HG02623 (cell line): ENCODE measurements at regions not wholly inside any gene's neighbourhood (a gene's known extent, or its start where the extent isn't known, plus 50 kb on each side); places are given as distances from the start of the nearest gene placed in this dataset.

ENCODE experiments used
- ATAC-seq: cut with Tn5 transposase; IDR thresholded peaks from one replicate; pipeline ENCODE4 v1.9.1; 2021; ENCODE audit warnings: moderate library complexity; ENCODE audit not compliant: unreplicated experiment

DNA sequence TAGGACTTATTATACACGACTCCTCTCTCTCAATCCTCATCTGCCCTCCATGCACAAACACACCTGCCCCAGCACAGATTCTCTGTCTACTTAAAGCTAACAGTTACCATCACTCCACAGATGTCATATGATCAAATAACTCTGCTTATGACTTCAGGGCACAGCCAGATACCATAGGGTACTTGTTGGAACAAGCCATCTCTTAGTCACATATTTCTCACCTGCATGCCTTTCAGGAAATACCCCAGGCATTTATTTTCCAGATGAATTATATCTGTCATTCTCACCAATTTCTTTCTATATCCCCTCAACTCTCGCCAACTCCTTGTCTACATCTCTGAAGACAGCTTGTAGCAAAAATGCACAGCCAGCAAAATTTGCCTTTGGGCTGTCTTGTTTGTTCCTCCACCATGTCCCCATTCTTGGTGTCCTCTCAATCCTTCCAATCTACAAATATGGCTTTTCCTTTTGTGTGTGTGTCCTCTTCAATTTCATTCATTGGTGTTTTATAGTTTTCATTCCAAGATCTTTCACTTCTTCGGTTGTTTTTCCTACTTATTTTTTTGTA lies 353.9 kb upstream of the CAMK1G start:
- no peak for ATAC-seq

DNA sequence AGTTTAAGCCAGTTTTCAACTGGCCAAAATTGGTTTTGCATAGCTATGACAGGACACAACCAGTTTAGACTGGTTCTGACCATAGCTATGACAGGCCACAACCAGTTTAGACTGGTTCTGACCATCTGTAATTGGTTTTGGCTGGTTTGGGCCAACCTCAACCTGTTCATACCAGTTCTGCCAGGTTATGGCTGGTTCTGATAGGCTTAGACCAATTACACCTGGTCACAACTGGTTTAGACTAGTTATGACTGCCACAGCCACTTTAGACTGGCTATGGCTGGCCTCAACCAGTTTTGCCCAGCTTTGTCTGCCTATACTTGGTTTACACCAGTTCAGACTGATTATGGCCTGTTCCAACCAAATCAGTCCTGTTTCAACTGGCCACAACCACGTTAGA lies 353.2 kb upstream of the CAMK1G start:
- no peak for ATAC-seq

DNA sequence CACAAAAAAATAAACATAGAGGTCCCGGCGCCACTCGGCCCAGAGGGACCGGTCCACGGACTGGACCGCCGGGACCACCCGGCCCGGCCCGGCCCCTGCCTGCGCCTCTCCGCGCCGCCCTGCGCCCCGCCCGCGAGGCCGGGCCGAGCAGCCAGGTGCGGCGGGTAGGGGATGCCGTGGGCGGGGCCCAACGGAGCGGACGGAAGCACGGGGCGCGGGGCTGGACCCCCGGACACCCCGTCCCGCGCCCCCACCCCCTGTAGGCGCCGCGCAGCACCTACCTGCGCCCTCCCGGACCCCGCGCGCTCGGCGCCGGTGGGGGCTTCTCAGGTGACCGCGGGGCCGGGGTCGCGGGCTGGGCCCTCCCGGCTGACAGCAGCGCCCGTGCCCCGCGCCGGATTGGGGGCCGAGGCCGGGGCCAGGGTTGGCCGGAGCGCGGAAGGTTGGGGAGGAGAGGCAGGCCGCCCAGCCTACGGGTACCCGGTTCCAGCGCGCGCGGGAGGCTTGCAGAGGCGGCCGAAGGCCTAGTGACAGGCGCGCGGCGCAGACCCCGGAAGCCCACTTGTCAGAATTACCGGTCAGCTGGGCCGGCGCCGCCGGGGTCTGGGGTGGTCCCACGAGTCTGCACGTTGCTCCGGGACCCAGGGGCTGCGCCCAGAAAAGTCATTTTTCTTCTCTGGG lies 351.9 kb upstream of the CAMK1G start:
- ATAC-seq = no peak

DNA sequence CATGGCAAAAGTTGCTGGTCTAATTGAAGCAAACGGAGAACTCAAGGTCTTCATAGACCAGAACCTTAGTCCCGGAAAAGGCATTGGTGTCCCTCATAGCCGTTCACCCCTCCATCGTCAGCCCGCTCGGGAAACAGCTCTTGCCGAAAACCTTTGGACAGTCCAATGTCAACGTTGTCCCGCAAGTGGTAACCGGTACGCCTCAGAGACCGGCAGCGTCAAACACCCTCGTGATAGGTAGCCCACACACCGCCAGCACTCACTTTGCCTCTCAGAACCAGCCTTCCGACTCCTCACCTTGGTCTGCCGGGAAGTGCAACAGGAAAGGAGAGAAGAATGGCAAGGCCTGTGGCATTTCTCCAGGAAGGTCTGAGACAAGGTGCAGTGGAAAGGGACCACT lies 351.3 kb upstream of the CAMK1G start:
- no peak for ATAC-seq

DNA sequence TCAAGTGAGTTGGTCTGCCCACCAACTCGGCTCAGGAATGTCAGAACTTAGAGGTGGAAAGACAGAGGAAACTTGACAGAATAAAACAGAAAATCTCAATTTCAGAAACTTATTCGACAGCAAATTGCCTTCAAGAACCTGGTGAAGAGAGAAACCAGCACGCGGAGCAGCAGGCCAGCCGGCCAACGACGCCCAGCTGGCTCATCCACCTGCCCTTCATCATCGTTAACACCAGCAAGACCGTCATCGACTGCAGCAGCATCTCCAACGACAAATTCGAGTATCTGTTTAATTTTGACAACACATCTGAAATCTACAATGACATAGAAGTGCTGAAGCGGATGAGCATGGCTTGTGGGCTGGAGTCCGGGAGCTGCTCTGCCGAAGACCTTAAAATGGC lies 350.8 kb upstream of the CAMK1G start:
- no peak for ATAC-seq

DNA sequence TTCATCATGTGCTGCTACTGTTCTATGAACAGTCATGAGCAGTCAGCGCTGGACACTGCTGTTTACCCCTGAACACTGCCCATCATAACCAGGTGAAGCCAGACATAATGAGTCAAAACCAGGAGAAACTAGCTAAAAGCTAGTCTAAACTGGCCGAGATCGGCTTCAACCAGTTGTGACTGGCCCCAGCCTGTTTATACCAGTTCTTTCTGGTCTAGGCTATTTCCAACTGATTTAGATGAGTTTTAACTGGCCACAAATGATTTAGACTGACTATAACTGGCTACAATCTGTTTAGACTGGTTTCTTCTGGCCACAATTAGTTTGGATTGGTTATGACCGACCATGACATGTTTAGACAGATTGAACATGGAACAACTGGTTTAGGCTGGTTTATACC lies 348.3 kb upstream of the CAMK1G start:
- ATAC-seq = no peak

DNA sequence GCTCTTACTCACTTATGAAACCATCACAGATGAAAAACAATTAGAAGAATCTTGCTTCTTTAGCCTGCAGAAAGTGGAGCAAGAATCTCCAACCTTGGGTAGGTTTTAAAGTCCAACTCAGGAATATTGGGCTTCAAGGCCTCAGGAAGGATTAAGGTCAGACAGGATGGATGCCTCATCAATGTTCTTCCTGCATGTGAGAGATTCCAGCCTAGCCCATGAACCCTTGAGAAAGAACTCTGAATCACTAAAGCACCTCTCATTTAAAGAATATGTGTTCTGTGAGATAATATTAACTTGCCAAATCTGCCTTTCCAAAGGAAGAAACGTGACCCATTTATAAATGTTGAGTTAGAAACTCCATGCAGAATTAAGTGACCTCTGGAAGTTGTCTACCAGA lies 345.2 kb upstream of the CAMK1G start:
- ATAC-seq = no peak

DNA sequence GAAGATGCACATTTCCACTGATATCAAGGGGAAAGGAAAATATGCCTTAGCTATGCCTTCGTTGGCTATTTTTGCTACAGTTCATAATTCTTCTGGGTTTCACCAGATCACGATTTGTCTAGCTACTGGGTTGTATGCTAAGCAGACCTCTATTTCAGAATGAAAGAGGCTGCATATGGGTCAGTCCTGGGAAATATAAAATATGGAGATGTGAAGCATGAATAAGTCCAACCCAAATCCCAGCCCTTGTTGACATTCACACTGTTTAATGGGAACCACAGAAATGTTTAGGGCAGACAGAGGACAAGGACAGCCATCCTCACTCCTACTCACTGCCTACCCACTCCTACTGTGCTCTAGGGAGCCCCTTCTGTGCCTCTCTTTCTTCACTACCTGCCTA lies 343.2 kb upstream of the CAMK1G start:
- ATAC-seq = no peak

DNA sequence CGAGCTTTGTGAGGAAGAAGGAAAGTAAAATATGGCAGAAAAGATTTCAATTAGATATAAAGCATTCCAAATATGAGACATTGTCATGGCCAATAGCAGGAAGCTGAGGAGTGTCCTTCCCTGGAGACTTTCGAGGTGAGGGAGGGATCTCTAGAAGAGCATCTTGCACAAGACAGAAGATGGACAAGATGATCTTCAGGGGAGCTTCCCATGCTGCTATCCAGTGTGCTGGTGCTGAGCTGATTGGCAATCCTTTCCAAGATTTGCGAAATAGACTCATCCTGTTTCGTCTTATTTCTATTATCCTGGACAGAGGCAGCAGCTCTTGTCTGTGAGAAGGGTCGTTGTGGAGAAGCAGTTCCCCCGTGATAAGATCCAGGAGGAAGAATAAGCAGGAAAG lies 342.0 kb upstream of the CAMK1G start:
- no peak for ATAC-seq

DNA sequence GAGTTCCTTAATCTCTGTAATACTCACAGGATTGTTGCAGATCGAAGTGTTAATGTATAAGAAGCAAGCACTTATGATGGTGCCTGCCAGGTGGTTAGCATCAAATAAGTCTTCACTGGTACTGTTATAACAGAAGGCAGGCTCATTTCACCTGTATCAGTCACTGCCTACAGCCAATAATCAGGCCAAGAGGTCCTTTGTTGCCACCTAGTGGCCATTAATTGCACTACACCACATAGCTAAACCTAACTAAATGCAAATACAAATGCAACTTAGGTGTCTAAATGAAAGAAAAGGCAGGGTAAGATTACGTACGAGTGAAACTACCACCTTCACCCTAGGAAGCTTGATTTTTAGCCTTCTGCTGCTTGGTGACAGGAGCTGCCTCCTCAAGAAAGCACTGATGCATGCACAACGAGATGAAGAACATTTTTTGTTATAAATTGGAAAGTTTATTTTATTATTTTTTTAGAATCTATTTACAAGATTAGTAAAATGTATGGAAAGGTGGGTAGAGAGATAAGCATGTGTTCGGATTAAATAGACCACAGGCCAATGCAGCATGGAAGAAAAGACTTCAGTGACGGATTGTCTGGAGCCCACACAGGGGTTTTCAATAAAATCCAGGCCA lies 334.8 kb upstream of the CAMK1G start:
- ATAC-seq = peak; percentile 64

DNA sequence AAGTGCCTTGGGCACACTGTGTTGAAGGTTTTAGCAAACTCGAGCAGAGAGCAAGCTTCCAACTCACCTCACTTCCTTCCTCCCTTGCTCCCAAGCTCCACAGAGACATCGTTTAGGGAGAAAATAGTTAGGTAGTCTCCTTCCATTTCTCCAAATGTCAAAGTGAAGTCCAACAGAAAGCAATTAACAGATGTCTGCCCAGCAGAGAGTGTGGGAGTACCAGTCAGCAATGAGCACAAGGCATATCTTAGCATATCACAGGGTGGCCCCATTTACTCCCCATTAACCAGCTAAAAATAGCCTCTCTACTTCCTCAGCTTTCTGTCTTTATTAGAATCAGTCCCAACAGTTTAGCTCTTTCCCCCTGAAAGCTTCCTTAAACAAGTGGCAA lies 334.2 kb upstream of the CAMK1G start:
- no peak for ATAC-seq

DNA sequence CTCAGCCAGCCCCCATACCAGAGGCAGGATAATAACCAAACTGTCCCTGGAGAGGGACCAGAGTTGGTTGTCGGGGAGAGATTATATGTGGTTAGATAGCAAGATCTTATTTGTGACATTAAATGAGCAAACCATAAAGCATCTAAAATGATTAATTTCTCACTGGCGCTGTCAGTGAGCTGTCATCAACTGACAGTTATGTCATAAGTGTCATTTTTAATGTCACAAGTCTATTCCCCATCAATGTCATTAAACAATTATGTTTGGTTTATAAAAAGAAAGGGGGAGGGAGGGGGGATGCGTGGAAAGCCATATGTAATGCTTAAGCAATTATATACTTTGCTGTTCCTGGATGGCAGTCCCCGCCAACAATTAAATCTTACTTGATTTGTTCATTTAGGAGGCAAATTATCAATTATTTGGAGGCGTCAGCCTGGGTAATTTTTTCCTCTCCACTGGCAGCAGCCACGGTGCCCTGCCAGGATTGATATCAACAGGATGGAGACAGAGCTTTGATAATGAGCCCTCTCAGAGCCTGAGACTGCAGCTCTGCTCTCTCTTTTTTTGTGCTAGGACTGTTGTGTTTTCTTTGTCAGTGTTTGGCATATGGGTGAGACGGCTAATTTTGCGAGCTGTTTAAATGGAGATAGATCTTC lies 333.6 kb upstream of the CAMK1G start:
- ATAC-seq = no peak

DNA sequence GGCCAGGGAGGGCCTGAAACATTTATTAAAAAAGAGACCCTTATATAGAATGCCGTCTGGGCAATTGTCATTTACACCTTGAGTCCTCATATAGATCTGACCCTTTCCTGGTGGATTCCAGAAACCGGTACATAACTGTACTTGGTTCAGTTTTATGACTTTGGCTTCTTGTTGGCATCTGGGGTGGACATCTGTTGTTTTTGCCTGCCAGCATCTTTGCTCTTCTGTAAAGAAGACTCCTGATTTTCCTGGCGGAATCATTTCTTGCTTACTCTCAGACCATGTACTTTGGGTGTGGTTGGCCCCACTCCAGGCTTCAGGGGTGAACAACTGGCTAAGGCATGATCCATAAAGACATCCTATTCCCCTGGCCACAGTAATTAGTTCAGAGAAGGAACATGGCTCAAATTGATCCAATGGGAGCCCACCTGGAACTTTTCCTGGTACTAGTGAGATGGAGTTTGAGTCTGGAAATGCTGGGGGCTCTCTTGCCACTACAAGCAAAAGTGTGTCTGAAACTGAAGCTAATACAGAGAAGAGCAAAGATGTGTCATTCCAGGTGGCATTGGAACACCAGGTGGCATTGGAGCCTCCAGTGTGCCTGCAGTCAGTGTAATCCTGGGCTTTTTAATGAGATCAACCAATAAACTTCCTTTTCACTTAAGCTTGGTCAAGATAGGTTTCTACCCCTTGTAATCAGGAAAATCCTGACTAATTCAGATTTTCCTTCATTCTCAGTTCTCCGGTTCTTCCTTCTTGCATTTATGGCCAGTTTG lies 332.5 kb upstream of the CAMK1G start:
- ATAC-seq = no peak

DNA sequence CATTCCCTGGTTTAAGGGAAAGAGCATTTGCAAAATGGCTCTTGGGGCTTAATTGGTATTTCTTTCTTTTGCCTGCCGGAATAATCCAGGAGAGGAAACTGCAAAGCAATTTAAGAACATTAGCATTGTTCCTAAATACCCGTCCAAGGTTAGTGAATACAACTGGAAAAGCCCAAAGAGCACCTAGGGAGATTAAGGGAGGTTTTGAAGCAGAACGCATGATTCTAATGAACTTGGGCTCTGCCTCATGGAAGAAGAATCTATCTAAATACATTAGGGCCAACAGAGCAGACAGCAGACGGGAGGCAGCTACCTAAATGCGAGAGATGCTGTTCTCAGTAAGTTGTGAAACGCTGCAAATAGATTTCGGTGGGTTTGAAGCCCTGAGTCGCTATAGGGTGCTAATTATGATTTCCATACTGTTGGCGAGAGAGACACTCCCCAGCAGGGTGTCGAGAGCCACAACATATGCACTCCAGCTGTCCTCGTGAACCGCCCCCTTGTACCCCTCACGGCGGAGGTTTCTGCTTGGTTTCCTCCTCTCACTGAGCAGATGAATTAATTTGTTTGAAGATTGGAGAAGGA lies 326.7 kb upstream of the CAMK1G start:
- ATAC-seq = no peak

DNA sequence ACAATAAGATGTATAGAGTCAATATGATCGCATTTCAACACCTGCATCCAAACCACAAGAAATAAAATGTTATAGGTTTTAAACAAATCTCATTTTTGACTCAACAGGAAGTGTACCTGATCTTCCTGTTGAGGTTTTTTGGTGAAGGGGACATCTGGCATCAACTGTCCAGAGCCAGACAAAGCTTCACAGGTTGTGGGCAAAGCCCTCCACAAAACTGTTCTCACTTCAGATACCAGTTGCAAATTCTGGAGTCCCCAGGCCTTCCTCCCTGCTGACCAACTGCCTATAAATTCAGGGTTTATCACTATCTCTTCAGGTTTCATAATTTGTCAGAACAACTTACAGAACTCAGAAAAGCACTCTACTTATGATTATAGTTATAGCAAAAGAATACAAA lies 326.1 kb upstream of the CAMK1G start:
- no peak for ATAC-seq

DNA sequence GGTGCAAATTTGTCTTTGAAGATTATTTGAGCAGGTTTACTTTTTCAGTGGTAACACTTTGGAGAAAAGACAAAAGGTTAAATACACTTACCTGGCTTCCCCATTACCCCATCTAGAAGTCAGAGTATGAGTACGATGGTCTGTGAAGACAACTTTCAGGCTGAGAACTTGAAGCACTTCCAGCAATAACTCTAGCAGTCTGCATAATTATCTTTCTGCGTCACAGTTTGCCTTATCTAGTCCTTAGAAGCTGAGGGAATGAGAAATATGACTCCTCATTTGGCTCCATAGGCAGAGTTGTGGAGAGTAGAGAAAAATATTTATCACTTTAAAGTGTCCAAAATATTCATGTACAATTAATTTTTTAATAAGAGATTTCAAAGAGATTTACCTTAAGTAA lies 323.4 kb upstream of the CAMK1G start:
- no peak for ATAC-seq

DNA sequence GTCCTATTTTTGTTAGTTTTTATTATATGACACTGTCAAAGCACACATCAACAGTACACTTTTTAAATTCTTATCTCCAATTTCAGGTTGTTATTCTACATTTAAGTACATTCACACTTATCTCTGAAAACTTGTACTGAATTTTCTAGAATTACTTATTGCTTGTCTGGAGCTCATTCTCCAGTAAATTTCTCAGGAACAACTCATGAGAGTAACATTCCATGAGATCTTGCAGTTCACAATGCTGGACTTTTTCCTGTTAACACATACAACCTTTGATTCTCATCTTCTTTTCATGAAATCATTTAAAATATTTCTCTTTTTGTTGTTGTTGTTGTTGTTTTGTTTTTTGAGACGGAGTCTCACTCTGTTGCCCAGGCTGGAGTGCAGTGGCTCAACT lies 320.9 kb upstream of the CAMK1G start:
- ATAC-seq = no peak

DNA sequence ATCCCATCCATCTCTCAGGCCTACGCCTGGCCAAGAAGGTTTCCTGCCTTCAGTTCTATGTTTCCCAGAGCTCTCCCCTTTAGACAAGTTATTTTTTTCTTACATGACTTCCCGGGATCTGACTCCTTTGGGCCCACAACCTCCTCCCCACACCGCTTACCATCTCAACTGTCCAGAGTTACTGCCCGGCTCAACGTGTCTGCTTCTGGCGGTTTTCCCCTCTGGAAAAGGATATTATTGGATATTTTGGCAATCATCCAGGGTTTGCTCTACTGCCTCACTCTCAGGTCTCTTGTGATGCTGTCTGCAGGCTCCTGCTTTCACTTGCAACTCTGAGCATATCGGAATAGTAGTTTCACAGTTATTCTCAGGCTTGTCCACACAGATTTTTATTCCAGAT lies 318.2 kb upstream of the CAMK1G start:
- ATAC-seq = no peak

DNA sequence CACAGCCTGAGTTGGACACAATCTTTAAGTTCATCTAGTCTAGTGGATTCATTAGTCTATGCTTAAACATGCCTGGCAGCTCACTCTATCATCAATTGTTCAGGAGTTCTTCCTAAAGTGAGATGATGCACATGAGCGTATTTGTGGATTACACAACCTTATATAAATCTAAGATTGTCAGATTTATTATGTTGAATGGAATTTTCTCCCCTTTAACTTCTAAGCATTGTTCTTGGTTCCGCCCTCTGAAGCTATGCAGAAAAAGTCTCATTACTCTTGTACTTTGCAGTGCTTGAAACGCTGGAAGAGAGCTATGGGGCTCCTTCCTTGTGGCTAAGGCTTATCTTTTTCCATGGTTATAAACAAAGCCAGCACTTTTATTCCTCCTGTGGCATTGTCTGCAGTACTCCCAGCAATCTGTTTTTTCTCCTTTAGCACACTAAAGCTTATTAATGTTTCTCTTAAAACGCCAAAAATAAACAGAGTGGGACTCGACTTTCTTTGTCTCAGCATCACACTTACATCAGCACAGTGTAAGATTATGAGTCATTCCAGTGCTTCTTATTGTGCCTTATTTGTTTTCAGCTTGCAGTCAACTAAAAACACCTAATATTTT lies 316.8 kb upstream of the CAMK1G start:
- ATAC-seq = no peak

DNA sequence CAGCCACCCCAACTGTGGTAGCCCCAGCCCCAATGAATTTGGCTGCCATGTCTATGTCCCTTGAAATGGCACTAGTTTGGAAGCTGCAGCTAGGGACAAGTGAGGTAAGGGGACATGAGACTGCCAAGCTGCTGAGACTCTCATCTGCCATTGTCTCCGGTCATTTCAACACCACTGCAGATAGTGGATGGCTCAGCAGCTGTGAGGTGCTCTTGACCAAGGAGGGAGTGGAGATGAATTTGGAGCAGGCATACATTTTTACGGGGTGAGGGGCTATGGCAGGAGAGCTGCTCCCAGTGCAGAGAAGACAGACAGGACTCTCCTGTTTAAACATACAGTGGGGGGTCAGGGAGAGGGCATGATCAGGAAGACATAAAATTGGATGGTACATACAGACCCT lies 315.5 kb upstream of the CAMK1G start:
- ATAC-seq = no peak

DNA sequence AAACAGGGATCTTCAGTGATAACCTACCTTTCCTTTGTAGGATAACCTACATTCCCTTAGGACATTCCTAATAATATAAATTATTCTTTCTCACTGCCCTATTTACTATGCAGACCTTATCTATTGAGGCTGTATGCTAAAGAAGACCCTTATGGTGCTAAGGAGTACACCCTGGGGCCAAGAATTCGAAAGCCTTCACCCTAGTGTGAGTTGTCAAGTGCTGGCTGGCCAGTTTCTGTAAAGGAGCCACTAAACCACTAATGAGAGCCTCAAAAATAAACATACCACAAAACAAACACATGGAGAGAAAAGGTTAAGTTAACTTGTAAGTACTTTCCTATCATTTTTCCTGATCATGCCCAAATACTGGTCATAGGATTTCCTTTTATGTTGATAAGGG lies 315.0 kb upstream of the CAMK1G start:
- ATAC-seq = no peak
